ENCODE measurements at regions not wholly inside any gene's neighbourhood (a gene's known extent, or its start where the extent isn't known, plus 50 kb on each side); places are given as distances from the start of the nearest gene placed in this dataset.
"Not testable (repeated sequence)": the region's sequence is repeated elsewhere in the genome, so short reads cannot be mapped to it uniquely, and the experiment has no call there.

DNA sequence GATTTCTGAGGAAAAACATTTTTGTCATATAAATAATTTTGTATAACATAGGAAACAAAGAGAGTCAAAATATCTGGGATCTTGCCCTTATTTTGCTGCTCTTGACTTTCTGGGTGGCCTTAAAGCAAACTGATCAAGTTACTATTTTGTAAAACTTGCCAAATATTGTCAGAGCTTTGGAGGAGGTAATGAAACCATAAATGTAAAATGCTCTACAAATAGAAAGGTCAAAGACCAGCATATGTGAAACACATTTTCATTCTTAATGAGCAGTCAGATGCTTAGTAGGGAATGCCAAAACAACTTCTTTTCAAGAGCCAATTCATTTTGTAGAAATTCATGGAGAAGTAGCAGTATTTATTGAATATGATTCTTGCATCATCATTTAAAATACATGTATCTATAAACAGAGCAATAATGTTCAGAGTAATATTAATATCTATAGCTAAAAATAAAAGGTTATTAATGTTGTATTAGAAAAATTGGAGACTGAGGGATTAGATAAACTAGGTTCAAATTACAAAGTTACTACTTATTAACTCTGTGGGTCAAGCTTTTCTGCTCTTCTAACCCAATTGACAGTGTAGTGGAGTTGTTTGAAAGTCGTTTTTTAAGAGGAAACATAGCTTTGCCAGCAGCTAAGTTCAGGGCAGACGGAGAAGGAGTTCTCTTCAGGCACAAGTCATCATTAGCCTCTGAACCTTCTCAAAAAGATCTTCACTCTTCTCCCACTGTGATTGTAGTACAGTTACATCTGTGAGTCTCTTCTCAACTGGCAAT, 2053.1 kb downstream of the EFNA5 start:
- no peak for DNase-seq

DNA sequence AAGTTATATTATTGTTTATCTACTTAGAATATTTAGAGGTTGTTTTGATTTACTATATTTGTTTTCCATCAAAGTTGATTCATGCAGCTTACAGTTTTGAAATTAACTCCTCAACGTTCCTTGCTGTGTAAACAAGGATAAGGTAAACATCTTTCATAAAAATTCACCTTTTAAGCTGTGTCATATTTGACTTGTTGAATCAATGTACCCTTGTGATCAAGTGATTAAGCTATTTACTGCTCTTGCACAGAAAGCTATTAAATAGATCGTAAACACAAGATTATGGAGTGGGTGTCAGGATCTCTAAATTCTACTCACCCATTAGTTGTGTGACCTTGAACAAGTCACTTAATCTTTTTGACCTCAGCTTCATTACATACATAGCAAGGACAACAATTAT, 2054.0 kb upstream of the NUDT12 start:
- no peak for DNase-seq

- DNase-seq, result not testable (repeated sequence)
Observed at GRCh38 chr5:105602406-105602805, 2039.8 kb upstream of the NUDT12 start.

GRCh38 chr5:105593011-105593760, 2030.6 kb upstream of the NUDT12 start:
- no peak for DNase-seq

- DNase-seq, result no peak
Observed at GRCh38 chr5:105587963-105588662, 2025.5 kb upstream of the NUDT12 start.

DNA sequence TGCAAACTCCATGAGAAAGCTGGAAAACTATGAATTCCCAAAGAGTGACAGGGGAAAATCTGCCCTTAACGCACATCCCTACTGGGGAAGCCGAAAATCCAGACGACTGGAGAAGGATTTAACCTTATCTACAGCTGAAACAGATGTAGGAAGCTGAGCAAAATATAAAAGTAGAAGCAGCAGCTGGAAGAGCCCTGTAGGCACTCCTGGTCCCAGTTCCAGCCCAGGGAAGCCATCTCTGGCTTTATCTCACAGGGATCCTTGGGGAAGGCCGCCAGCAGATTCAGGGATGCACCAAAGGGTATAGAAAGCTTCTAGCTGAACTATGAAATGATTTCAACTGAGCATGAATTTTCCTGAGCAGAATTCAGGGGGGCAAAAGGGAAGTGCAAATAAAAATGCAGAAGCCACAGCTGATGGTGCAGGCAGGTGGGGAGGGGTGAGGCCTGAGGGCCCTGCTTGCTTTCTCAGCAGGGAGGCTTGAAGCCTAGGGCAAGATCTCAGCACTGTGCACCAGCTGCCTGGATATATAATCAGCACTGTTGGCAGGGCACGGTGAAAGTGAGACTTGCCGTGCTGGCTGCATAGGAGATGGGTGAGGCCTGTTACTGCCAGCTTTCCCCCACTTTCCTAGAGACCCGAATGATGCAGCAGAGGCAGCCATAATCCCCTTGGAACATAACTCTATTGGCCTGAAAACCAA, 2019.5 kb upstream of the NUDT12 start:
- no peak for DNase-seq

- no peak for DNase-seq
Observed at GRCh38 chr5:105573575-105573974, 2011.0 kb upstream of the NUDT12 start.

GRCh38 chr5:105565531-105565930, 2002.9 kb upstream of the NUDT12 start:
- DNase-seq, result no peak

DNA sequence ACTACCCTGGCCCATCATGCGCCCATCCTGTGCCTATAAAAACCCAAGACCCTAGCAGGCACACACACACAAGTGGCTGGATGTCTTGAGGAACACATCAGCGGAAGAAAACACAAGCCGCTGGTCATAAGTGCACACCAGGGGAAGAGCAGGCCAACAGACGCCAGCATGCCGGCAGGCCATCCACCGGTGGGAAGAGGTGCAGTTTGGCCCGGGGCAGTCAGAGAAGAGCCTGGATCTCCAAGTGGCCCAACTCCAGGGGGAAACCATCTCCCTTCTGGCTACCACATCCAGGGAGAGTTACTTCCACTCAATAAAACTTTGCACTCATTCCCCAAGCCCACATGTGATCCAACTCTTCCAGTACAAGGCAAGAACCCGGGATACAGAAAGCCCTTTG, 2001.3 kb upstream of the NUDT12 start:
- DNase-seq, result no peak

DNA sequence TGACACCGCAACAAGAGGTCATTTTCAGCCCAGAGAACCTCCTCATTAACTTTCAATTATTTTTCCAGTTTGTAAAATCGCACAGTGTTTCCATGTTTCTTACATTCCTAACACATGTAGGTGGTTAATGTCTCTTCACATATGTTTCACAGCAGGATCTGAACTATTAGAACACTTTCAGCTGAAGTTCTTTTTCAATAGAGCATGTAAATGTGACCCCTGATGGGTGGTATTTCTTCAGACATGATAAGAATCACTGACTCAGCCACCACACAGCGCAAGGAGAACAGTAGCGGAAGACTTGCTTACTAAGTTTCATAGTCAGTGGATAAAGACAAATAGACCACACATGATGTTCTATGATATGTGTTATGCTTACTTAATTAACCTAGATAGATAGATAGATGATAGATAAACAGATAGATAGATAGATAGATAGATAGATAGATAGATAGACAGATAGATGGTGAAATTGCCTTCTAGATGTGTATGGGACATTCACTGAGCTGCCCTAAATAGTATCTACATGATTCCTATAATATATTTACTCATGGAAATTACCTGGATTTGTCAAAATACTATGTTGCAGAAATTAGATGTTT, 1992.1 kb upstream of the NUDT12 start:
- no peak for DNase-seq

DNA sequence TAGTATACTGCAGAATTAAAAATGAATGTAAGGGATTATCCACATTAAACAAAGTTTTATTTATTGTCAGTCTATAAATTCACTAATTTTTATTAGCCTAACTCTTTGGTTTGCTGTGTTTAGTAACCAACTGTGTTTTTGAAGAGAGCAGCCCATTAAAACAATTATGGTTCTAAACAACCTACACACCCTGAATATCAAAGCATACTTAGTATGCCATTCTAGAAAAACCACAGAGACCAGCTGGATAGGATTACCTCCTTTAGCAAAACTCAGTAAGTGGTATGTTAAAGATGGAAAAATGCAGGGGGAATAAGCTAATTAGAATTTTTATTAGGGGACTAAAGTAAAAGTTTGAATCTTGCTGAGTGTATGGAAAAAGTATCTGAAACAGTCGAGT, 1981.7 kb upstream of the NUDT12 start:
- DNase-seq, result no peak

GRCh38 chr5:105536675-105537074, 1974.1 kb upstream of the NUDT12 start:
- DNase-seq, result no peak

DNA sequence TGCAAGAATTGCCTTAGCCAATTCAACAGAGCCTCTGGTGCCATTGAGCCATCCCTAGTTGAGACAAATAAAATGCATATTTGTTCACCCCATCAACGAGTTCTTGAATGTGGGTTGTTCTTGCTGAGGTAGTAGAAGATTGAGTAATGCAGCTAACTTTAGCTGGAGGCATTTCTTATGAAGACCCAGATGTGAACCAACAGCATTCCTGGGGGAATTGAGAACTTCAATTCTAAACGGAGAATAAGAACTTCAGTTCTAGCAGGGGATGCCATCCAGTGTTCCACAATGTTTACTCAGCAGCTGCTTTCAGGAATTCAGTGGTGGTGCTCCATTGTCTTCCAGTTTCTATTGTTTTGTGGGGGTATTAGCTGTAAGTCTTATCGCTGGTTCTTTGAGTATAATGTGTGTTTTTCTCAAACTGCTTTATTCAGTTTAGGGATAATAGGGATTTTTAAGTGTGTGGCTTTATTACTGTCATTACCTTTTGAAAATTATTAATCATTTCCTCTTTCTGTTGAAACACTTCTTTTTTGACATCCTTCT, 1968.2 kb upstream of the NUDT12 start:
- no peak for DNase-seq

DNA sequence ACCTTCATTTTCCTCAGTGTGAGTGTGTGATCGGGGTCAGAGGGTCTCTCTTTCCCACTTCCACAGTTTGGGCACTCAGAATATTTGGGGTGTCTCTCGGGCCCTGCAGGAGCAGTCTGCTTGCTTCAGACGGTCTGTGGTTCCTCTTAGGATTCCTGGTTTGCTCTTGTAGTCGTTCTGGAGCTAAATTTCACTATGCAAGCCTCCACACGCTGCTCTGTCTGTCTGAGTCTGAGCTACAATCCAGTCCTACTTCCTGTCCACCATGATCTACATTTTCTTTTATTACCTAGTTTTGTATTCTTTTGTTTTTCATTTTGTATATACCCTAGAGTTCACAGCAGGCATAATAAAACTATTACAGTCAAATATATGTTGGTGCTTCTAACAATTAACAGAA, 1967.3 kb upstream of the NUDT12 start:
- no peak for DNase-seq

GRCh38 chr5:105508519-105508918, 1945.9 kb upstream of the NUDT12 start:
- no peak for DNase-seq

- no peak for DNase-seq
Observed at GRCh38 chr5:105506692-105507277, 1944.2 kb upstream of the NUDT12 start.

DNA sequence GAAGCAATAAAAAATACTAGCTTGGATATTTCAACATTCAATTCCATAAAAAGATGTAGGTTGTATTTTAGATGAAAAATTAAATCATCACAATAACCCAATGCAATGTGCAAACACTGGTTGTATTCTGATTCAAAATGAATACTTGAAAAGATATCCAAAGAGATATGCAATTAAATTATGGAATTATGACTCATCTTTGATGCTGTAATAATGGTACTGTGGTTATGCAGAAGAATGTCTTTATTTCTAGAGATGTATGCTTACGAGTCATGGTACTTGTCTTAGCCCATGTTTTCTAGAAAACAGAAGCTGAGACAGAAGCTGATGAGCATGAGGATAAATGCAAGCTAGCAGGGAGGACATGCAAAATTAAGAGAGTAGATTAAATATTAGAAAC, 1941.4 kb upstream of the NUDT12 start:
- DNase-seq, result no peak

- no peak for DNase-seq
Observed at GRCh38 chr5:105501315-105501714, 1938.7 kb upstream of the NUDT12 start.

DNA sequence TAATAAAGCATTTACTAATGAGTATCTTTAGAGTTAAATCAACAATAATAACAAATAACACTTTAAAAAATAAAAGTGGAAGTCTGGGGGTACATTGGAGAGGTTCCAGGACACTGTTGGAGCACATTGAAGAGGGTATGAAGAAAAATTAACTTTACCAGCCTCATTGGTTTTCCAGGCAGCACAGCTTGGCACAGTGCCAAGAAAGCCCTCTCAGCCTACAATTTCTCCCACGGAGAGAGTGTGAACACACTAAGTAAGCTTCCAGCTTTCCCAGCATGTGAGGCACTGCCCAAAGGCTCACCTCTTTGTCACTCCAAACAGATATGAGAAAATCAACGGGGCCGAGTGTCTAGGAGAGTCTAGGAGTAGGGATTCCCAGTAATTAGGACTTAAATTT, 1912.8 kb upstream of the NUDT12 start:
- no peak for DNase-seq

- DNase-seq, result no peak
Observed at GRCh38 chr5:105462377-105462776, 1899.8 kb upstream of the NUDT12 start.

DNA sequence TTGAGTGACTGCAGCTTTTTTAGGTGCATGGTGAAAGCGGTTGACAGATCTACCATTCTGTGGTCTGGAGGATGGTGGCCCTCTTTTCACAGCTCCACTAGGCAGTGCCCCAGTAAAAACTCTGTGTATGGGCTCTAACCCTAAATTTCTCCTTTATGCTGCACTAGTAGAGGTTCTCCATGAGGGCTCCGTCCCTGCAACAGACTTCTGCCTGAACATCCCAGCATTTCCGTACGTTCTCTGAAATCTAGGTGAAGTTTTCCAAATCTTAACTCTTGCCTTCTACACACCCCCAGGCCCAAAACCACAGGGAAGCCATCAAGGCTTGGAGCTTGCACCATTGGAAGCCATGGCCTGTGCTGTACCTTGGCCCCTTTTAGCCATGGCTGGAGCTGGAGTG, 1898.1 kb upstream of the NUDT12 start:
- DNase-seq, result no peak

- DNase-seq, result no peak
Observed at GRCh38 chr5:105453216-105453807, 1890.7 kb upstream of the NUDT12 start.

All from CD4-positive, alpha-beta T cell treated with Interleukin-6 for 4 hours (primary cell).